ENCODE measurements at regions not wholly inside any gene's neighbourhood (a gene's known extent, or its start where the extent isn't known, plus 50 kb on each side); places are given as distances from the start of the nearest gene placed in this dataset.

DNA sequence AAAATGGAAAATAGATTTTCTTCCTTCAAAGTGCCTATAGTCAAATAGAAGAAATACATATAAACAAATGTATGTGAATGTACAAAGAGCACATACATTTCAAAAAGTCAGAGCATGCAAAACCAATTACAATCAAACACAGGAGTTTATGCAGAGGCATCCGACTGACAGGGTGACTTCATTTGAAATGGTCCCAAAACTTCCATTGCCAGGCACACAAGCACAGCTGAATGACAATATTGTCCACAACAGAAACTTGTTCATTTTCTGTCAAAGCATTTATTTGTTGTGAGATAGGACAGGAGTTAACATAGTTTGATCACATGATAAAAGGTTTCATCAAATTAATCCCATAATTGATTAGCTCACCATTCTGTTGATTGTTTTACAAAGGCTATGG lies 96.4 kb upstream of the TTC29 start:
- TF ChIP-seq, protein P1, sequence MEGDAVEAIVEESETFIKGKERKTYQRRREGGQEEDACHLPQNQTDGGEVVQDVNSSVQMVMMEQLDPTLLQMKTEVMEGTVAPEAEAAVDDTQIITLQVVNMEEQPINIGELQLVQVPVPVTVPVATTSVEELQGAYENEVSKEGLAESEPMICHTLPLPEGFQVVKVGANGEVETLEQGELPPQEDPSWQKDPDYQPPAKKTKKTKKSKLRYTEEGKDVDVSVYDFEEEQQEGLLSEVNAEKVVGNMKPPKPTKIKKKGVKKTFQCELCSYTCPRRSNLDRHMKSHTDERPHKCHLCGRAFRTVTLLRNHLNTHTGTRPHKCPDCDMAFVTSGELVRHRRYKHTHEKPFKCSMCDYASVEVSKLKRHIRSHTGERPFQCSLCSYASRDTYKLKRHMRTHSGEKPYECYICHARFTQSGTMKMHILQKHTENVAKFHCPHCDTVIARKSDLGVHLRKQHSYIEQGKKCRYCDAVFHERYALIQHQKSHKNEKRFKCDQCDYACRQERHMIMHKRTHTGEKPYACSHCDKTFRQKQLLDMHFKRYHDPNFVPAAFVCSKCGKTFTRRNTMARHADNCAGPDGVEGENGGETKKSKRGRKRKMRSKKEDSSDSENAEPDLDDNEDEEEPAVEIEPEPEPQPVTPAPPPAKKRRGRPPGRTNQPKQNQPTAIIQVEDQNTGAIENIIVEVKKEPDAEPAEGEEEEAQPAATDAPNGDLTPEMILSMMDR (IDR thresholded peaks at IDR 0.05), result no peak
- TF ChIP-seq POLR2A (IDR thresholded peaks at IDR 0.05), result no peak
- TF ChIP-seq EP300 (IDR thresholded peaks at IDR 0.05), result no peak

All from tibial nerve (tissue), 4 donors.